Muscle of back (tissue), 3 donors: ENCODE measurements at regions not wholly inside any gene's neighbourhood (a gene's known extent, or its start where the extent isn't known, plus 50 kb on each side); places are given as distances from the start of the nearest gene placed in this dataset.
"Not testable (repeated sequence)": the region's sequence is repeated elsewhere in the genome, so short reads cannot be mapped to it uniquely, and the experiment has no call there.

Experiments used
- DNase-seq, 3 donors: peaks; one replicate each; pipeline versions ENCODE4 v3.0.0 to v3.0.0-alpha.2; 2013

DNA sequence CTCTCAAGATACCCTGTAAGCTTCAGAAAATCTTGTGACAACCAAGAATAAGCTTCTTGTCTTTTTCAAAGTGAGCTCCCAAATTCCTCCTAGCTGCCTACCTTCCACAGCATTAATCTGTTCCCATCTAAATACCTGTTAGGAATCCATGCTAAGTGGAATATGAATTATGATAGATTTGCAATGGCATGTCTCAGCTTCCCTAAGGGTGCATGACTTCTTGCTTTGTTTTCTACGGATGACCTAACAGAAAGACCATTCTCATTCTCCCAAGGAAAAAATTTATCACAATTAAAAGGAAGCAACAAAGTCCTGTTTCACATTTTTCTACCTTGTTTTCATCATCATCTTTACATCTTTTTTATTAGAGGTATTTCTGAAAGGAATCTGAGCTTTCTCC is 532.7 kb downstream of the GRXCR1 start:
- no peak for DNase-seq

DNA sequence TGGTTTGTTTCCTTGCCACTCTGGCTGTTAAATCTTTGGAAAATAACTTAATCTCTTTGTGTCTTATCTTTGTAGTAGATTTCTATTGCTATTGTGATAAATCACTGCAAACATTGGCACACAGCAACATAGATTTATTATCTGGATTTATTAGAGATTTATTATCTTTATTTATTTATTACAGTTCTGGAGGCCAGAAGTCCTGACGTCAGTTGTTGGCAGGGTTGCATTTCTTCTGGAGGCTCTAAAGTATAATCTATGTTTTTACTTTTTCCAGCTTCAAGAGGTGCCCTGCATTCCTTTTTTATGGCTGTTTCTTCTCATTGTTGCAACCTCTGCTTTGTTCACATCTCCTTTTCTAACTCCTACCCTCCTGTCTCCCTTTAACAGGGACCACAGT is 542.8 kb downstream of the GRXCR1 start:
- no peak for DNase-seq

DNA sequence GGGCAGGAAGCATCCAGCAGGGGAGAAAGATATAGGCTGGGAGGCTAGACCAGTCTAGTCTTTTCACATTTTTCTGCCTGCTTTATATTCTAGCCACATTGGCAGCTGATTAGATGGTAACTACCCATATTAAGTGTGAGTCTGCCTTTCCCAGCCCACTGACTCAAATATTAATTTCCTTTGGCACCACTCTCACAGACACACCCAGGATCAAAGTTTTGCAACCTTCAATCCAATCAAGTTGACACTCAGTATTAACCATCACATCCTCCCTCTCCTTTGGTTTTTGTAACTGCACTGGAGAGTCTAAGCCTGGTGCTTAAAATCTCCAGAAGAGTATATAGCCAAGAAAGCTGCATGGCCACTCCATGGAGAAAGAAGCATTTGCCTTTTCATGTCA is 560.4 kb downstream of the GRXCR1 start:
- peak in 1 of 3 donors; percentile 2 for DNase-seq

DNA sequence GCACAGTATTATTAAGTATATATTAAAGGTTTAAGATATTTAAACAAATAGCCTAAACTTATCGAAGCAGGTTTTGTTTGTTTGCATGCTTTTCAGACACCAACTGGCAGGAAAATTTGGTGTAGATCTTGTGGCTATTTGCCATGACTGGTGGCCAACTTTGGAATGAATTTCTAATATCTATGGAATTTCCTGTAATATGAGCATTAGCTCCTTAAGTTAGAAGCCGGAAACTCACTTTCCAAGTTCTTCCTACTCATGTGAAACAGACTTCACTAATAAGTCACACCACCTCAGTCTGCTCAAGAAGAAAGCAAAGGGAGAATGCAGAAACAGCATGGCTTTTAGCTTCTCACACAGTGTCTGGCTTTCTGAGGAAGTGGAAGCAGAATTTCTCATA is 563.9 kb downstream of the GRXCR1 start:
- DNase-seq: peak in 1 of 3 donors; percentile 62

DNA sequence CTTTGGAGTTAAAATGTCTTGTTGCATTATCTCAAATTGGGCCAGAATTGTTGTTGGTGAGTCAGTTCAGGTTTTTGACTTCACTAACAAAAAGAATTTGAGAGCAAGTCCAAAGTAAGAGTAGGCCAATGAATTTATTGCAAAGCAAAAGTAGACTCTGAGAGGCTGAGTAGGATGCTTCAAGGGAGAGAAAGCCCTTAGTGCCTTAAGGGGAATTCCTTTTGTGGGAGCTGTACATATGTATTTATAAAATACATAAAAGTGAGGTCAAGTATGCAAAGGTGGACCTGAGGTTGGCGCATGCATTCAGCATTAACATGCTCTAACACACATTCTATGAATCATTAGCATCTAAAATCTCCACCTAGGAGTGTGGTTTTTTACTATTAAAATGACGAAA is 565.4 kb downstream of the GRXCR1 start:
- no peak for DNase-seq

DNA sequence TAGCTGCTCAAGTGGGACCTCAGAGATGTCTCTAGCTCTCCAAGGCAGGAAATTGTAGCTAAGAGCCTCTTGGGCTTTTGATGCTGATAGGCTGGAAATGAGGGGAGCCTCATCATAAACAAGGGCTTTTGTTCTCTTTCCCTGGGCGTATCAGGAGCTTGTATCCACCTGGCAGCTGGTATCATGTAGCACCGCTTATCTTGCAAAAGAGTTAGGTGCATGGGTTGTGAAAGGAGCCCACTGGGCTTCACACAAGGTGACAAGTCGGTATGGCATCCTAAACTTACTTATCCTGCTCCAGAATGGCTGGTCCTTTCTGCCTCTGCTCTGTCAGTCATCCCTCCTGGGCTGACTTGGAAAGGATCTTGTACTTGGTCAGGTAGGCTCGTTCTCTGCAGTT is 565.8 kb downstream of the GRXCR1 start:
- DNase-seq: no peak

DNA sequence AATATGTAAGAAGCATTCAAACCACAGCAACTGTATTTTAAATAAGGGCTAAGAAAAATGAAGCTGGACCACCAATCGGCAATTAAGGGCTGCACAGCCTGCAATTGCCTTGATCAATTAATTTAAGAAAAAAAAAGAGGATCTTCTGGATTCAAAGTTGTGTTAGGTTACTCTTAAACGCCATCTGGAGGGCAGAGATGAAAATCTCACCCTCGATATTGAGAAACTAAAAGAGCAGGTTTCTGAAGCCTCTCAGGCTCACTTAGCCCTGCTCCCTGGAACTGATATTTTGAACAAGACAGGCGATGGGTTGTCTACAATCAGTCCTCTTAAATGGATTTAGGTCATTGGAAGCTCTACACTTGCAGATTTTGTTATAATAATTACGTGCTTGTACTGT is 579.4 kb downstream of the GRXCR1 start:
- DNase-seq: no peak

DNA sequence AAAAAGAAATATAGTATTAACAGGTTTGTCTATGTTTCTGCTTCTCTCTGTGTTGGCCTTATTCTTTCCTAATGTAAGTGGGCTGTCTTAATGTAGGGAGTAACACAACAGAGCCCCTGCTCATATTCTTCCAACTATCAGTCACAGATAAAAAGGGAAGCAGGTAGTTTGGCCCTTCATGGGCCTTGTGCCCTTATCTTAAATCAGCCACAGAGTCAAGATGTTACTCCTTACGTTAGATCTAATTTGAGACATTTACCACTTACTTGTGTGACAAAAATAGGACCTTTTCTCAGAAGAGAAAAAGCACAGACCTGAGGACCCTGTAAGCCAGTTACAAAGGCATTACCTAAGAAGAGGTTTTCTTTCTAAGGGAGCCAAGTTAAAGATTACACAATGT is 589.0 kb downstream of the GRXCR1 start:
- DNase-seq: no peak

DNA sequence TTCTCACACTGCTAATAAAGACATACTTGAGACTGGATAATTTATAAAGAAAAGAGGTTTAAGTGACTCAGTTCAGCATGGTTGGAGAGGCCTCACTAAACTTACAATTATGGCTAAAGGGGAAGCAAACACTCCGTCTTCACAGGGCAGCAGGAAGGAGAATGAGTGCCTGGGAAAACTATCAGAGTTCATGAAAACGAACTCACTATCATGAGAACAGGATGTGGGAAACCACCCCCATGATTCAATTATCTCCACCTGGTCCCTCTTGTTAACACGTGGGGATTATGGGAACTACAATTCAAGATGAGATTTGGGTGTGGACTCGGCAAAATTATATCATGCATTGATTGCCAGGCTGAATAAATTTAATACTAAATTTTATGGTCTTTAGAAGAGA is 592.7 kb downstream of the GRXCR1 start:
- DNase-seq: peak in 1 of 3 donors; percentile 3

DNA sequence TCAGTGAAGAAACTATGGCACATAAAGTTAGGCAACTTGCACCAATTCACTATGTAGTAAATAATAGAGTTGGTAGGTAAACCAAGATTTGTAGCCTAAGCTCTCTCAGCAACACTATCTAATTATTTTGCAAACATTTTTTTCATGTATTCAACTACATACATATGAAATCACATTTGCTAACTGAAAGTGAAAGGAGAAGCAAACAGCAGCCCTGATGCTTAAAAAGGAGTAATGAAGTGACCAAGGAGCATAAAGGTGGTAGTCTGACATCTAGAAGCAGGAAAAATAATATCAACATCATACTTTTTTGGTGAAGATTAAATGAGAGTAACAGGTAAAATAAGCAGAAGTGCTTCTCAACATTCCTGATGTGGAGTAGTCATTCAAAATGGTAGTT is 603.7 kb downstream of the GRXCR1 start:
- DNase-seq: no peak

DNA sequence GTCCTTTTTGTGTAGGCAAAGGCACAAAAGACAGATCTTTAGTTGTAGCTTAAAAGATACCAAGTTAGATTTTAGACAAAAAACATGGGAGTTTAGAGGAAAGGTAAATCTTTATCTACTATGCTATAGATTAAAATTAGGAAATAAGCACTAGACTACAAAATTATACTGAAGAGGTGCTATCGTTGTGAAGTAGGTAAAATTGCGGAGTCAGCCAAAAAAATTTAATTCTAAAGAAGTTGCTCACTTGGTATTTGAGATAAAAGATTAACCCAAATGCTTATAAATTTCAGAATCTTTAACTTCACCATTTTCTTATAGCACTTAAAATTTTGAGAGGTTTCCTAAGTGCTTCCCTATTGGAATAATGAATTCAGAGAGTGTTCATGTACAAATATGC is 604.1 kb downstream of the GRXCR1 start:
- DNase-seq: no peak

DNA sequence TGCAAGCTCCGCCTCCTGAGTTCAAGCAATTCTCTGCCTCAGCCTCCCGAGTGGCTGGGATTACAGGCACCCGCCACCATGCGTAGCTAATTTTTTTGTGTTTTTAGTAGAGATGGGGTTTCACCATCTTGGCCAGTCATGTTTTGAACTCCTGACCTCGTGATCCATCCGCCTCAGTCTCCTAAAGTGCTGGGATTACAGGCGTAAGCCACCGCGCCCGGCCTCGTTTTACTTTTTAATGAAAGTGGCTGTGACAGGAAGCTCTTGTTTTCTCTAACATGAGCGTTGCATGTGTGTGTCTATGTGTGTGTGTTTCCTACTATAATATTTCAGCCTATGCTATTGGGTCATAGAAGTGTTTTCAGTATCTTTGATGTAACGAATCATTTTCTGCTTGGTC is 613.3 kb downstream of the GRXCR1 start:
- DNase-seq: not testable (repeated sequence)

DNA sequence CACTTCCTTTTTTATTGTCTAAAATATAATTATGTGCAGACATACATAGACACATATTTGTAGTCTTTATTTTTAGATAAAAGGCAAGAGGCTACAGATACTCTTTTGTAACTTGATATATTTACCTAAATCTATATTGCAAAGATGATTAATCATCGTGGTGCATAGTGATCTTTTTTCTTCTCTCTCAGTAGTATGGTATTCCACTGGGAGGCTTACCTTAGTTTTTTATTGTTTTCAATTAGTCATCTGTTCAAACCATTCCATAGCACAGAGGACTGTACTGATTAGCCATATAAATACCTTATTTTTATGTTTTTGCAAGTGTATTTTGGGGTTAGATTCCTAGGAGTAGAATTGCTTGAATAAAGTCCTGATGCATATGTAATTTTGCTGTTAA is 619.7 kb downstream of the GRXCR1 start:
- DNase-seq: no peak

DNA sequence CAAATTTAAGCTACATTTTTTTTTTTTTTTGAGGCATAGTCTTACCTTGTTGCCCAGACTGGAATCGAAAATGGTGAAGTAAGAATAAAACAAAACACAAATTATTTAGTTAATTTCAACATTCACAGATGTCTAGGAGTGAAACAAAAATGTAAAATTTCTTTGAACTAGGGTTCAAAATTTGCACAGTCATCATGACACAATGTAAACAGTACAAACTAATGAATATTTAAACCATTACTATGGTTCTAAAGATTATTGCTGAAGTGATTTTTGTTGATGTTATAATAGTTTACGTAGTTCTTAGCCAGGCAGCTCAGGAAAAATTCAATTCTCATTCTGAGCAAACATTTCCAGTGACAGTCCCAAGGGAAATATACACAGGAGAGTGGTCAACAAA is 633.1 kb downstream of the GRXCR1 start:
- DNase-seq: no peak

DNA sequence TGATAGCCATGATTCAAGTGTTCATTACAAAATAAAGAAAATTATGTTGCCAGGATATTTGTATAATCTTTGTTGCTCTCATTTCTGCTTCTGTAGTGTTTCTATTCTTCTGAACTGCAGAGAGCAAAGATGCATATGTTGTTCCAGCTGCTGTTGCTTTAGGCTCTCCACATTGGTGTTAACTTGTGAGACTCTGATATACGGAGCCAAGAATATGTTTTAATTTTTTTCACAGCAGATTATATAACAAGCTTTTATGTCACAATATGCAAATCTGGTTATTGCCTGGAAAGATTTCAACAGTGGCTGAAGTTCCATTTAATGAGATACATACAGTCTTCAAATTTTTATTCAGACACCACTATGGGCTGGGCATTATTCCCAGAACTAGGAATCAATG is 655.0 kb downstream of the GRXCR1 start:
- DNase-seq: no peak

DNA sequence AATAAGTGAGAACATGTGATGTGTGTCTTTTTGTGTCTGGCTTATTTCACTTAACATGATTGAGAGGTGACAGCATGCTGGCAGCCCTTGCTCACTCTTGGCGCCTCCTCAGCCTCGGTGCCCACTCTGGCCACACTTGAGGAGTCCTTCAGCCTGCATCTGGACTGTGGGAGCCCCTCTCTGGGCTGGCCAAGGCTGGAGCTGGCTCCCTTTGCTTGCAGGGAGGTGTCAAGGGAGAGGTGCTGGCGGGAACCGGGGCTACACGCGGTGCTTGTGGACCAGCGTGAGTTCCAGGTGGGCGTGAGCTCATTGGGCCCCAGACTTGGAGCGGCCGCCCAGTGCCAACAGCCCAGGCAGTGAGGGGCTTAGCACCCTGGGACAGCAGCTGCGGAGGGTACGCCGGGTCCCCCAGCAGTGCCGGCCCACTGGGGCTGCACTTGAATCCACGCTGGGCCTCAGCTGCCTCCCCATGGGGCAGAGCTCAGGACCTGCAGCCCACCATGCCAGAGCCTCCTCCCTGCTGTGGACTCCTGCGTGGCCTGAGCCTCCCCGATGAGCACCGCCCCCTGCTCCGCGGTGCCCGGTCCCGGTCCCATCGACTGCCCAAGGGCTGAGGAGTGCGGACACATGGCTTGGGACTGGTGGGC is 658.6 kb downstream of the GRXCR1 start:
- no peak for DNase-seq

DNA sequence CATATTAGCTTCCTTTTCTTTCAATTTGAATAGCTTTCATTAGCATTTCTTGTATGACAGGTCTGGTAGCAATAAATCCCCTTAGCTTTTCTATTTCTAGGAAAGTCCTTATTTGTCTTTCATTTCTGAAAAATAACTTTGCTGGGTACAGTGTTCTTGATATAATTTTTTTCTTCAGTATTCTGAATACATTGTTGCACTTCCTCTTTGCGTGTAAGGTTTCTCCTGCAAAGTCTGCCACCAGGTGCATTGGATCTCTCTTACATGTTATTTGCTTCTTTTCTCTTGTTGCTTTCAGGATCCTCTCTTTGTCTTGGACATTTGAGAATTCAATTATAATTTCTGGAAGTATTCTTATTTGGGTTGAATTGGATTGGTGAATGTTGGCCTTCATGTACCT is 663.7 kb downstream of the GRXCR1 start:
- no peak for DNase-seq

DNA sequence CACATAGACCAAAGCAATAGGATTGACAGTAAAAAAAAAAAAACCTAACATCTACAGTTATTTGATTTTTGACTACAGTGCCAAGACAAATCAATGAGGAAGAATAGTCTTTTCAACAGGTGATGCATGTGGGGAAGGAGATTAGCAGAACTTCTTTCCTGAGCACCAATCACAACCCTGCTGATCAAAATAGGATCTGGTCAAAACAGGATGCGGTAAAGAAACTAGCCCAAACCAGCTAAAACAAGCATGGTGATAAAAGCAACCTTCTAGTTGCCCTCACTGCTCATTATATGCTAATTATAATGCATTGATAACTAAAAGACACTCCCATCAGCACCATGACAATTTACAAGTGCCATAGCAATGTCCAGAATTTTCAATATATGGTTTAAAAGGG is 667.5 kb downstream of the GRXCR1 start:
- no peak for DNase-seq

DNA sequence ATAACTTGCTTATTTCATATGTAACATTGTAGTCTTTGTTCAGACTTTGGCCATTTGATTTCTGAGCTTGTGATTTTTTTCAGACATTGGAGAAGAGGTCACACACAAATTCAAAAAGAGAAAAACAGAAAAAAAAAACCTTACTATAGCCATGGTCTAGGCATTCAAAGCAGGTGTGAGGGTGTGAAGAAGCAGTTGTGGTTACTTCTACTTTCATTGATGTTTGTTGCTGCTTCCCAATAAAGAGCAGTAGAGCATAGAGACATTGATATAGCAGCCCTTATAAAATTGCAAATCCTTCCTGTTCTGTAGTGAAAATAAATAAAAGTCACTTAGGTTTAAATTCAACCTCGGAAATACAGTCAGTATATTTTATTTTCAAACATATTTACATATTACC is 671.6 kb downstream of the GRXCR1 start:
- DNase-seq: no peak

DNA sequence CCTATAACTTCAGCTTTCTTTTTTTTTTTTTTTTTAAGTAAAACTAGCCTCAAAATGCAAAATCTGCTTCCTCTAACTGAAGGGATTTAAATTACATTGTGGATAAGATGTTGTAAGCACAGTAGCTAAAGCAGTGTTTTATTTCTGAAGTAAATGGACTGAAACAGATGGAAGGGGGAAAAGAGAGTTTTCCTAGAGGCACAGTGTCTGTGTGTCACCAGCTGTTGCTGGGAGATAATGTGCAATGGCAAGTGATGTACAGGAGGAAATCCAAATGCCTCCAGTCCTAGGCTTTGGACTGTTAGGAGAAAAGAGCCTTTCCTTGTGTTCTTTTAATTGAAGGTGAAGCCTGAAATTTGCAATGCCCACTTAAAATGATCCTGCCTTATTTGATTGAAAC is 672.1 kb downstream of the GRXCR1 start:
- DNase-seq: no peak

DNA sequence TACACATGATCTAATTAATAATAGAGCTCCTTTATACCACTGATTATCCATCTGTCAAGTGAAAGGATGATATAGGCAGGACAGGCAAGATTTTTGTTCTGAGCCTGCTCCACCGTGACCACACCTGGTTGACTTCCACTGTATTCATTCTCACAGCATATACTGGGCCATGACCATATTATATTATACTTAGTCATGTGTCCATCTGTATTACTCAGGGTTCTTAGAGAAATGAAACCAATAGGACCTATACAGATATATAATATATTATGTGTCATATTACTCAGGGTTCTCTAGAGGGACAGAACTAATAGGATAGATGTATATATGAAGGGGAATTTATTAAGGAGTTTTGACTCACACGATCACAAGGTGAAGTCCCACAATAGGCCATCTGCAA is 675.1 kb downstream of the GRXCR1 start:
- no peak for DNase-seq

DNA sequence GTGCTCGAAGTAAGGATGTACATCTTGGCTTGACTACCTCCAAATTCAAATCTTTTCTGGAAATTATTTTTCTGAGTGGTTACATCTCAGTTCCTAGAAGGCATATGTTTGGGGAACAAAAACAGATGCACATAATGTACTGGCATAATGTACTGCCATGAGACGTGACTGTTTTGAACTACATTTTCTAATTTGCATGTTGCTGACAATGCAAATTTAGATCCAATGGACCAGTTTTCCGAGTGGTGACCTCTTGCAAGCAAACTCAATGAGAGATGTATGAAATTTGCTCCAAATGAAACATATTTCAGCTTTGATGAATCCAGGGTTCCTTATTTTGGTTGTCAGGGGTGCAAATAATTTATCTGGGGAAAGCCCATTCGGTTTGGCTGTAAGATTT is 694.3 kb downstream of the GRXCR1 start:
- DNase-seq: no peak

DNA sequence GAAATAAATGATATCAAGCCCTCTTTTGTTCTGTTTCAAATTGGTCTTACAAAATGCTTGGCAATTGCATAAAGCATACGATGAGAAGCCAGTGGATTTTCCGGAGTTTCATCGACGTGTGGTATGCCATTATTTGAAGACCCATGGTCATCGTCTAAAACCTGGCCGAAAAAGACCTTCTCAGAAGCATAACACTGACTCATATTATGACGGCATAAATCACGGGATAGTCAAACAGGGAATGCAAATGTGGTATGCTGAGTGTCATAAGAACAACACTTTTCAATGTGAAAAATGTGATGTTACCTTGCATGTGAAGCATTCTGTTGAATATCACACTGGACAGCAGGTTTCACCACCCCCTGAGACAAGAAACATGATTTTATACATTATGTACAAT is 695.2 kb downstream of the GRXCR1 start:
- DNase-seq: no peak

DNA sequence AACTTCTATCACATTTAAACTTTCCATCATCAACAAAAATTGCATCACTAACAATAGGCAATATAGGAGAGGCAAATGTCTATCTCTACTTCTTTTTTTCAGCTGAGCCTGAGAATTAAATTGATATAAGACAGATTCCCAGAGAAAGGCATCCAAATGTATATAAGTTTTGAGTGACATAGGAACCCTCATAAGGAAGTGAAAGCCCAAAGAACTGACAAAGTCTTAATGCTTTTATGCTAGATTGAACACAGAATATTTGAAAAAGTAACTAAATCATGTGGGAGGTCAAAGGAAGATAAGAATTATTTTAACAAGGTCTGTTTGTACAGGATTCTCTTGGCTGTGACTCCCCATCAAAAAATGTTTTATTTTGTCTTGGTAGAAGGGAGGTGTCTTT is 714.9 kb downstream of the GRXCR1 start:
- no peak for DNase-seq
